WTC11 (cell line): ENCODE measurements at regions not wholly inside any gene's neighbourhood (a gene's known extent, or its start where the extent isn't known, plus 50 kb on each side); places are given as distances from the start of the nearest gene placed in this dataset.
"Not testable (repeated sequence)": the region's sequence is repeated elsewhere in the genome, so short reads cannot be mapped to it uniquely, and the experiment has no call there.

Experiments used
- ATAC-seq: fragments of 200-7000 bp; cut with Tn5 transposase; 2 replicates; pipeline ENCODE4 v1.10.0; 2021; ENCODE audit warnings: mild to moderate bottlenecking, moderate library complexity
- CTCF ChIA-PET: fragments of 300-600 bp; sonication (Branson Sonifier 250); formaldehyde crosslinking; loops from one replicate; lab custom pipeline; 2021; ENCODE audit warnings: antibody characterized with exemption; lab: Charles Lee
- POLR2A ChIA-PET: fragments of 350-600 bp; sonication (Branson Sonifier 250); formaldehyde crosslinking; loops from one replicate; lab custom pipeline; 2021; ENCODE audit warnings: antibody characterized with exemption; lab: Charles Lee
- DNase-seq: peaks from one replicate; pipeline ENCODE4 v3.0.0; 2021; ENCODE audit warnings: low spot score
- H3K27ac Mint-ChIP-seq: 2 replicates; pipeline ENCODE4 v1.8.0; 2021; ENCODE audit warnings: mixed read lengths
- H3K27me3 Mint-ChIP-seq: 2 replicates; pipeline ENCODE4 v1.8.0; 2021; ENCODE audit warnings: low read depth, mild to moderate bottlenecking, moderate library complexity, mixed read lengths
- H3K36me3 Mint-ChIP-seq: 2 replicates; pipeline ENCODE4 v1.8.0; 2021; ENCODE audit warnings: mixed read lengths
- H3K4me1 Mint-ChIP-seq: 2 replicates; pipeline ENCODE4 v1.8.0; 2022; ENCODE audit warnings: mixed read lengths
- H3K4me3 Mint-ChIP-seq: 2 replicates; pipeline ENCODE4 v1.8.0; 2021; ENCODE audit warnings: mild to moderate bottlenecking, moderate library complexity, mixed read lengths
- H3K9me3 Mint-ChIP-seq: 2 replicates; pipeline ENCODE4 v1.8.0; 2021; ENCODE audit warnings: mixed read lengths
- FOXP1 ChIP-seq: sonication (generic); formaldehyde crosslinking; IDR thresholded peaks from 2 replicates; pipeline ENCODE4 v1.8.0; 2022; ENCODE audit warnings: missing genetic modification reagents, mild to moderate bottlenecking, moderate library complexity, borderline replicate concordance
- GRHL2 ChIP-seq: fragments of 250-450 bp; sonication (Bioruptor Pico); IDR thresholded peaks from 2 replicates; pipeline ENCODE4 v1.8.0; 2022; ENCODE audit warnings: mild to moderate bottlenecking, moderate library complexity; ENCODE audit not compliant: insufficient replicate concordance, severe bottlenecking
- GTF2I ChIP-seq: fragments of 250-450 bp; sonication (Bioruptor Pico); conservative IDR thresholded peaks from 2 replicates; pipeline ENCODE4 v1.4.0; 2021; ENCODE audit warnings: mild to moderate bottlenecking
- JUN ChIP-seq: sonication (generic); formaldehyde crosslinking; IDR thresholded peaks from 2 replicates; pipeline ENCODE4 v1.8.0; 2023; ENCODE audit warnings: mild to moderate bottlenecking, missing genetic modification reagents
- MYBL2 ChIP-seq: sonication (generic); formaldehyde crosslinking; IDR thresholded peaks from 2 replicates; pipeline ENCODE4 v1.8.1; 2023; ENCODE audit warnings: mild to moderate bottlenecking, moderate library complexity, missing genetic modification reagents
- RORB ChIP-seq: fragments of 250-450 bp; sonication (Bioruptor Pico); IDR thresholded peaks from 2 replicates; pipeline ENCODE4 v1.9.0; 2021; ENCODE audit warnings: mild to moderate bottlenecking
- SP1 ChIP-seq: sonication (generic); formaldehyde crosslinking; conservative IDR thresholded peaks from 2 replicates; pipeline ENCODE4 v1.8.1; 2022; ENCODE audit warnings: missing genetic modification reagents
- TEAD1 ChIP-seq: sonication (generic); formaldehyde crosslinking; IDR thresholded peaks from 2 replicates; pipeline ENCODE4 v1.8.0; 2022; ENCODE audit warnings: mild to moderate bottlenecking, missing genetic modification reagents
- TEAD4 ChIP-seq: sonication (generic); formaldehyde crosslinking; IDR thresholded peaks from 2 replicates; pipeline ENCODE4 v1.8.0; 2022; ENCODE audit warnings: mild to moderate bottlenecking, missing genetic modification reagents
- ZNF423 ChIP-seq: fragments of 250-450 bp; sonication (Bioruptor Pico); IDR thresholded peaks from 2 replicates; pipeline ENCODE4 v2.1.2; 2022; ENCODE audit warnings: mild to moderate bottlenecking, moderate library complexity
- TF ChIP-seq, protein P1 (sequence below): sonication (generic); formaldehyde crosslinking; IDR thresholded peaks from 2 replicates; pipeline ENCODE4 v1.8.0; 2023; ENCODE audit warnings: missing genetic modification reagents, mild to moderate bottlenecking, borderline replicate concordance
- TF ChIP-seq, protein P2 (sequence below): sonication (generic); formaldehyde crosslinking; IDR thresholded peaks from 2 replicates; pipeline ENCODE4 v1.8.0; 2022; ENCODE audit warnings: missing genetic modification reagents
- TF ChIP-seq, protein P3 (sequence below): sonication (generic); formaldehyde crosslinking; IDR thresholded peaks from 2 replicates; pipeline ENCODE4 v1.8.1; 2022; ENCODE audit warnings: low read depth, mild to moderate bottlenecking, moderate library complexity, missing genetic modification reagents, borderline replicate concordance
- TF ChIP-seq, protein P4 (sequence below): sonication (generic); formaldehyde crosslinking; conservative IDR thresholded peaks from 2 replicates; pipeline ENCODE4 v1.8.1; 2023; ENCODE audit warnings: mild to moderate bottlenecking, low read depth, missing genetic modification reagents, moderate library complexity

DNA sequence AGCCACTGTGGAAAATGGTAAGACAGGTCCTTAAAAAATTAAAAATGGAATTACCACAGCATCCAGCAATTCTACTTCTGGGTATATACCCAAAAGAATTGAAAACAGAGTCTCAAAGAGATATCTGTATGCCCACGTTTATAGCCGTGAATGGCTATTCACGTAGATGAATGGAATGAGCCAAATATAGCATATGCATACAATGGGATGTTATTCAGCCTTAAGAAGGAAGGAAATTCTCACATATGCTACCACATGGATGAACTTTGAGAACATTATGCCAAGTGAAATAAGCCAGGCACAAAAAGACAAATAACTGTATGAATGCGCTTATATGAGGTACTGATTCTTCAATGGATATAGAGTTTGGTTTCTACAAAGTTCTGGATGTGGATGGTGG is 134.5 kb upstream of the KCNE2 start:
- Mint-ChIP-seq H3K36me3 (no peaks in the 10 kb centered on the region), H3K27me3 (no peaks in the 10 kb centered on the region; the same call in 1 of the 2 replicates), H3K4me1 (peaks cover 7% of the 10 kb centered on the region), H3K4me3 (no peak overlapping the region), H3K27ac (no peak overlapping the region), H3K9me3 (peaks cover 15% of the 10 kb centered on the region; the same call in 1 of the 2 replicates)
- ChIA-PET CTCF (no interaction called here), POLR2A (no interaction called here)
- ATAC-seq (no peak), DNase-seq (no peak)
- TF ChIP-seq TEAD1 (no peak), RORB (CRISPR knock-in tag) (no peak), FOXP1 (CRISPR knock-in tag) (no peak), TEAD4 (CRISPR knock-in tag) (no peak)
- TF ChIP-seq, protein P1, sequence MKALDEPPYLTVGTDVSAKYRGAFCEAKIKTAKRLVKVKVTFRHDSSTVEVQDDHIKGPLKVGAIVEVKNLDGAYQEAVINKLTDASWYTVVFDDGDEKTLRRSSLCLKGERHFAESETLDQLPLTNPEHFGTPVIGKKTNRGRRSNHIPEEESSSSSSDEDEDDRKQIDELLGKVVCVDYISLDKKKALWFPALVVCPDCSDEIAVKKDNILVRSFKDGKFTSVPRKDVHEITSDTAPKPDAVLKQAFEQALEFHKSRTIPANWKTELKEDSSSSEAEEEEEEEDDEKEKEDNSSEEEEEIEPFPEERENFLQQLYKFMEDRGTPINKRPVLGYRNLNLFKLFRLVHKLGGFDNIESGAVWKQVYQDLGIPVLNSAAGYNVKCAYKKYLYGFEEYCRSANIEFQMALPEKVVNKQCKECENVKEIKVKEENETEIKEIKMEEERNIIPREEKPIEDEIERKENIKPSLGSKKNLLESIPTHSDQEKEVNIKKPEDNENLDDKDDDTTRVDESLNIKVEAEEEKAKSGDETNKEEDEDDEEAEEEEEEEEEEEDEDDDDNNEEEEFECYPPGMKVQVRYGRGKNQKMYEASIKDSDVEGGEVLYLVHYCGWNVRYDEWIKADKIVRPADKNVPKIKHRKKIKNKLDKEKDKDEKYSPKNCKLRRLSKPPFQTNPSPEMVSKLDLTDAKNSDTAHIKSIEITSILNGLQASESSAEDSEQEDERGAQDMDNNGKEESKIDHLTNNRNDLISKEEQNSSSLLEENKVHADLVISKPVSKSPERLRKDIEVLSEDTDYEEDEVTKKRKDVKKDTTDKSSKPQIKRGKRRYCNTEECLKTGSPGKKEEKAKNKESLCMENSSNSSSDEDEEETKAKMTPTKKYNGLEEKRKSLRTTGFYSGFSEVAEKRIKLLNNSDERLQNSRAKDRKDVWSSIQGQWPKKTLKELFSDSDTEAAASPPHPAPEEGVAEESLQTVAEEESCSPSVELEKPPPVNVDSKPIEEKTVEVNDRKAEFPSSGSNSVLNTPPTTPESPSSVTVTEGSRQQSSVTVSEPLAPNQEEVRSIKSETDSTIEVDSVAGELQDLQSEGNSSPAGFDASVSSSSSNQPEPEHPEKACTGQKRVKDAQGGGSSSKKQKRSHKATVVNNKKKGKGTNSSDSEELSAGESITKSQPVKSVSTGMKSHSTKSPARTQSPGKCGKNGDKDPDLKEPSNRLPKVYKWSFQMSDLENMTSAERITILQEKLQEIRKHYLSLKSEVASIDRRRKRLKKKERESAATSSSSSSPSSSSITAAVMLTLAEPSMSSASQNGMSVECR (CRISPR knock-in tag) = no peak
- TF ChIP-seq, protein P2, sequence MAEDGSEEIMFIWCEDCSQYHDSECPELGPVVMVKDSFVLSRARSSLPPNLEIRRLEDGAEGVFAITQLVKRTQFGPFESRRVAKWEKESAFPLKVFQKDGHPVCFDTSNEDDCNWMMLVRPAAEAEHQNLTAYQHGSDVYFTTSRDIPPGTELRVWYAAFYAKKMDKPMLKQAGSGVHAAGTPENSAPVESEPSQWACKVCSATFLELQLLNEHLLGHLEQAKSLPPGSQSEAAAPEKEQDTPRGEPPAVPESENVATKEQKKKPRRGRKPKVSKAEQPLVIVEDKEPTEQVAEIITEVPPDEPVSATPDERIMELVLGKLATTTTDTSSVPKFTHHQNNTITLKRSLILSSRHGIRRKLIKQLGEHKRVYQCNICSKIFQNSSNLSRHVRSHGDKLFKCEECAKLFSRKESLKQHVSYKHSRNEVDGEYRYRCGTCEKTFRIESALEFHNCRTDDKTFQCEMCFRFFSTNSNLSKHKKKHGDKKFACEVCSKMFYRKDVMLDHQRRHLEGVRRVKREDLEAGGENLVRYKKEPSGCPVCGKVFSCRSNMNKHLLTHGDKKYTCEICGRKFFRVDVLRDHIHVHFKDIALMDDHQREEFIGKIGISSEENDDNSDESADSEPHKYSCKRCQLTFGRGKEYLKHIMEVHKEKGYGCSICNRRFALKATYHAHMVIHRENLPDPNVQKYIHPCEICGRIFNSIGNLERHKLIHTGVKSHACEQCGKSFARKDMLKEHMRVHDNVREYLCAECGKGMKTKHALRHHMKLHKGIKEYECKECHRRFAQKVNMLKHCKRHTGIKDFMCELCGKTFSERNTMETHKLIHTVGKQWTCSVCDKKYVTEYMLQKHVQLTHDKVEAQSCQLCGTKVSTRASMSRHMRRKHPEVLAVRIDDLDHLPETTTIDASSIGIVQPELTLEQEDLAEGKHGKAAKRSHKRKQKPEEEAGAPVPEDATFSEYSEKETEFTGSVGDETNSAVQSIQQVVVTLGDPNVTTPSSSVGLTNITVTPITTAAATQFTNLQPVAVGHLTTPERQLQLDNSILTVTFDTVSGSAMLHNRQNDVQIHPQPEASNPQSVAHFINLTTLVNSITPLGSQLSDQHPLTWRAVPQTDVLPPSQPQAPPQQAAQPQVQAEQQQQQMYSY = no peak
- TF ChIP-seq, protein P3, sequence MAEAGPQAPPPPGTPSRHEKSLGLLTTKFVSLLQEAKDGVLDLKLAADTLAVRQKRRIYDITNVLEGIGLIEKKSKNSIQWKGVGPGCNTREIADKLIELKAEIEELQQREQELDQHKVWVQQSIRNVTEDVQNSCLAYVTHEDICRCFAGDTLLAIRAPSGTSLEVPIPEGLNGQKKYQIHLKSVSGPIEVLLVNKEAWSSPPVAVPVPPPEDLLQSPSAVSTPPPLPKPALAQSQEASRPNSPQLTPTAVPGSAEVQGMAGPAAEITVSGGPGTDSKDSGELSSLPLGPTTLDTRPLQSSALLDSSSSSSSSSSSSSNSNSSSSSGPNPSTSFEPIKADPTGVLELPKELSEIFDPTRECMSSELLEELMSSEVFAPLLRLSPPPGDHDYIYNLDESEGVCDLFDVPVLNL (CRISPR knock-in tag) = no peak
- TF ChIP-seq, protein P4, sequence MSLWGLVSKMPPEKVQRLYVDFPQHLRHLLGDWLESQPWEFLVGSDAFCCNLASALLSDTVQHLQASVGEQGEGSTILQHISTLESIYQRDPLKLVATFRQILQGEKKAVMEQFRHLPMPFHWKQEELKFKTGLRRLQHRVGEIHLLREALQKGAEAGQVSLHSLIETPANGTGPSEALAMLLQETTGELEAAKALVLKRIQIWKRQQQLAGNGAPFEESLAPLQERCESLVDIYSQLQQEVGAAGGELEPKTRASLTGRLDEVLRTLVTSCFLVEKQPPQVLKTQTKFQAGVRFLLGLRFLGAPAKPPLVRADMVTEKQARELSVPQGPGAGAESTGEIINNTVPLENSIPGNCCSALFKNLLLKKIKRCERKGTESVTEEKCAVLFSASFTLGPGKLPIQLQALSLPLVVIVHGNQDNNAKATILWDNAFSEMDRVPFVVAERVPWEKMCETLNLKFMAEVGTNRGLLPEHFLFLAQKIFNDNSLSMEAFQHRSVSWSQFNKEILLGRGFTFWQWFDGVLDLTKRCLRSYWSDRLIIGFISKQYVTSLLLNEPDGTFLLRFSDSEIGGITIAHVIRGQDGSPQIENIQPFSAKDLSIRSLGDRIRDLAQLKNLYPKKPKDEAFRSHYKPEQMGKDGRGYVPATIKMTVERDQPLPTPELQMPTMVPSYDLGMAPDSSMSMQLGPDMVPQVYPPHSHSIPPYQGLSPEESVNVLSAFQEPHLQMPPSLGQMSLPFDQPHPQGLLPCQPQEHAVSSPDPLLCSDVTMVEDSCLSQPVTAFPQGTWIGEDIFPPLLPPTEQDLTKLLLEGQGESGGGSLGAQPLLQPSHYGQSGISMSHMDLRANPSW (CRISPR knock-in tag) = no peak

DNA sequence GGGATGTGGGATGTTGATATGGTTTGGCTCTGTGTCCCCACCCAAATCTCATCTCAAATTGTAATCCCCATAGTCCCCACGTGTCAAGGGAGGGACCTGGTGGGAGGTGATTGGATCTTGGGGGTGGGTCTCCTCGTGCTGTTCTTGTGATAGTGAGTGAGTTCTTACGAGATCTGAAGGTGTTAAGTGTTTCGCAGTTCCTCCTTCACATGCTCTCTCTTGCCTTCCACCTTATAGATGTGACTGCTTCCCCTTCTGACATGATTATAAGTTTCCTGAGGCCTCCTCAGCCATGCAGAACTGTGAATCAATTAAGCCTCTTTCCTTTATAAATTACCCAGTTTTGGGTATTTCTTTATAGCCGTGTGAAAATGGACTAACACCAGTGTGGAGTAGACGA is 130.1 kb upstream of the KCNE2 start:
- ATAC-seq, H3K4me3 Mint-ChIP-seq, H3K27me3 Mint-ChIP-seq, DNase-seq, H3K27ac Mint-ChIP-seq, CTCF ChIA-PET, H3K36me3 Mint-ChIP-seq, POLR2A ChIA-PET: not testable (repeated sequence)
- peaks cover 15% of the 10 kb centered on the region for H3K4me1 Mint-ChIP-seq
- peaks cover 27% of the 10 kb centered on the region for H3K9me3 Mint-ChIP-seq

DNA sequence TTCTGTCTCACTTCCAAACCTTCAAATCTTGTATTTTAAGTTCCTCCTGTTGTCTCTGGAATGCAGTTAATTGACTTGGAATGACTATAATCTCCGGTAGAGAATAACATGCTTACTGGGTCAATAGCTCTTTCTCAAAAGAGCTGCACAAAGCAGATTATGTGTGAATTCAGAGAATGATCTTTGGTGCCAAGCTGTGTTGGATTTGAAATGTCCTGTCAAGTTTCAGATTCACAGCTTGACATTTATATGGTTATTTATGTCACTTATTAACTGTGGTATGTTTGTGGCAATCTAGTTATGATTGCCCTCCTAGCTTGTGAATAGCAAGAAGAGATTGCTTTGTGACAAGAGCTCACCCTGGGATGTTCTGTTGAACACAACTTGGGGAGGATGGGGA is 128.3 kb upstream of the KCNE2 start:
- Mint-ChIP-seq H3K4me1 (peaks cover 13% of the 10 kb centered on the region), H3K36me3 (peaks cover 7% of the 10 kb centered on the region; the same call in 1 of the 2 replicates), H3K4me3 (no peak overlapping the region), H3K9me3 (peaks cover 27% of the 10 kb centered on the region), H3K27ac (0 out of 2 replicates have a peak overlapping the region, but pooled peaks have one; percentile 25), H3K27me3 (no peaks in the 10 kb centered on the region; the same call in 1 of the 2 replicates)
- ChIA-PET POLR2A (interaction anchor here (1.2 kb wide), 1 partner anchor 112 kb away, joined by 4 read pairs; no protein-coding TSS in a partner anchor), CTCF (interaction anchor here (1.0 to 2.0 kb wide), 4 partner anchors 8 to 112 kb away, joined by 3 to 11 read pairs (median 3); no protein-coding TSS in a partner anchor)
- ATAC-seq (no peak), DNase-seq (no peak)
- no peak for TF ChIP-seq MYBL2 (CRISPR knock-in tag)
- no peak for TF ChIP-seq GTF2I (CRISPR knock-in tag)
- TF ChIP-seq JUN (CRISPR knock-in tag) = no peak
- TF ChIP-seq GRHL2 (CRISPR knock-in tag) = no peak
- TF ChIP-seq ZNF423 (CRISPR knock-in tag) = no peak
- TF ChIP-seq SP1 (CRISPR knock-in tag) = no peak
- TF ChIP-seq, protein P1 (CRISPR knock-in tag) = no peak
- no peak for TF ChIP-seq RORB (CRISPR knock-in tag)
